ENCODE measurements at regions not wholly inside any gene's neighbourhood (a gene's known extent, or its start where the extent isn't known, plus 50 kb on each side); places are given as distances from the start of the nearest gene placed in this dataset.
"Not testable (repeated sequence)": the region's sequence is repeated elsewhere in the genome, so short reads cannot be mapped to it uniquely, and the experiment has no call there.

GRCh38 chr4:147102596-147102995, 156.9 kb upstream of the TTC29 start:
- DNase-seq = no peak

DNA sequence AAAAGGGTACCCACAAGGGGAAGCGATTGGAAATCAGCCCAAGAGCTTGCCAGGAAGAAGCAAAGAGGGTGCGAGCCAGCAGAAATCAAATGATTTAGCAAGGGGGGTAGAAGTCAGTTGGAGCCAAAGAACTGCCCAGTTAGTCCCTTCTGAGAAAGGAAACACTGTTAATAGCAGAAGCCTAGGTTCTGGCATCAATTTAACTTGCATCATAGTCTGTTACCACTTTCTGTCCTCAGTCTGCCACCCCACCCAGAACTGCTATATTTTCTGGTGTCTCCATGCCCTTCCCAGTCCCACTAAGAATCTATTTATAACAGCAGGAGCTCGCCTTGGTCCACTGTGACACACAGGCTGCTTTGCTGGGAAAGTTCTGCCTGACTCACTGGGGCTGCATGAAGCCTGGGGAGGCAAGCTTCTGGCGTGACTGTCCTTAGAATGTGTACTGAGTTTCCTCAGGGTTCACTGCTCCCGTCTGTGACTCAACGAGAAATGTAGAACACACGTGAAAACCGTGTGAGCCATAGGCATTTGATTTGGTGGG, 157.8 kb upstream of the TTC29 start:
- no peak for DNase-seq

- DNase-seq = no peak
These were observed 159.1 kb upstream of the TTC29 start for GRCh38 chr4:147104768-147105167.

DNA sequence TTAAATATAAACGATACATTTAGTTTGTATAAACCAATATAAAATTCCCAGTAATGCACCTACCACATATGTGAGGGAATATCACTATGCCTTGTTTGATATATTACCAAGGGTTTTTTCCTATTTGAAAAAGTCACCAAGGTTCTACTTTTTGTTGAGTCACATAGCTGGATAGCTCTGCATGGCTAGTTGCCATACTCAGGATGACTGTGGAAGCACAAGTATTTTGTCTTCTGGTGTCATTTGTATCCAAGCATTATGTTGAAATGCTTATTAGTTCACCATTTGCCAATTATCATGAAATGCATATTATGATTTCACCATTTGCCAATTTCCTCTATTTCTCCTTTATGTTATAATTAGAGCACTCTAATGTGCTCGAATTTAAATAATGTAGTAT, 162.7 kb upstream of the TTC29 start:
- DNase-seq = no peak

DNA sequence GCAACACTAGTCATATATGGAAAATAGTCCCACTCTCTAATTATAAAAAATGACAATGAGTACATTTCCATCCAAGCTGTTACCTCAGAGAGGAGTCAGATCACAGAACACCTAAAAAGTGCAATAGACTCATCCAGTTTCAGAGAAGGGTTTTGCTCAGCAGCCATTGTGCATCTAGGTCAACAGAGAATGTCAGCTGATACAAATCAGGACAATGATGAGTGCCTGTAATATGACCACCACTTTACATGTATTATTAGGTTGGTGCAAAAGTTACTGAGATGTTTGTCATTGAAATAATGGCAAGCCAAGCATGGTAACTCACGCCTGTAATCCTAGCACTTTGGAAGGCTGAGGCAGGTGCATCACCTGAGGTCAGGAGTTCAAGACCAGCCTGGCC, 164.1 kb upstream of the TTC29 start:
- DNase-seq = no peak

DNA sequence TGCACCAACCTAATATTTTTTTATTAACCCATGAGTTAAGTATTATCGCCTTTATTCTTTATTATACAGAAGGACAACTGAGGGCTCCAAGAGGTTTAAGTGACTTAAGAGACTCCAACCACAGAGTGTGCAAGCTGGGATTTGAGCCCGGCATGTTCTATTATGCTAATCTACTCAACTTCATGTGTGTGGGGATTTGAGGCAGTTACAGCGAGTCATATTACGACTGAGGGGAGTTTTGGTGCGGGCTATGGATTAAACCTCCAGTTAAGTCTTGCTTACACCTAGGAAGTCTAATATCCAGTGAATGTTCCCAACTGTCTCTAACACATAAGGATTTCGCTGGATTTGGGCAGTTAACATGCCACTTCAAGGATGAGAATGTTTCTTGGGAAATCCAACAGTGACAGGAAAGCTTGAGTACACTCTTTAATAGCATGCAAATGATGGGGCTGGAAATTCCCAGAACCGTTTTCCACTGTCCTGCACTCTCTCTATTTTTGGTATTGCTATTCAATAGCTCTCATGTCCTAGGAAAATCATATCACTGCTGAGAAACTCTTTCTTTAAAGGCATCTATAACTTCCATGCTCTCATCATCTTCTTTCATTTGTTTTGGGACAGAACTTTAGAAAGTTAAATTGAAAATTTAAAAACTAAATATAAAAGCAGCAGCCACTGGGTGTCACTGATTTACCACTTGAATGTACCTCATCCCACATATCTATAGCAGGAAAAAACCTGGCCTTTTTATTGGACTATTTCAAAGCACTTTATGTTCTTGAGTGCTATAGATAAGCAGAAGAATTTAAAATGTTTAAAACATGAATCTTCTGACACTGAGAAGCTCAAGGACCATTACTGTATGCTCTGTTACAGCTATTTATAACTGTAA, 165.1 kb upstream of the TTC29 start:
- DNase-seq = no peak

DNA sequence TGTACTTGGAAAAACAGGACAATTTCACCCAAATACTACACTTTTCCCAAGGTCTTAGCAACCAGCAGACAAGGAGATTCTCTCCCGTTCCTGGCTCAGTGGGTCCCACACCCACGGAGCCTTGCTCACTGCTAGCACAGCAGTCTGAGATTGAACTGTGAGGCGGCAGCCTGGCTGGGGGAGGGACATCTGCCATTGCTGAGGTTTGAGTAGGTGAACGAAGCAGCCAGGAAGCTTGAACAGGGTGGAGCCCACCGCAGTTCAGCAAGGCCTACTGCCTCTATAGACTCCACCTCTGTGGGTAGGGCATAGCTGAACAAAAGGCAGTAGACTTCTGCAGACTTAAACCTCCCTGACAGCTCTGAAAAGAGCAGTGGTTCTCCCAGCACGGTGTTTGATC, 166.5 kb upstream of the TTC29 start:
- not testable (repeated sequence) for DNase-seq

GRCh38 chr4:147117431-147117830, 171.8 kb upstream of the TTC29 start:
- DNase-seq = no peak

GRCh38 chr4:147118528-147118927, 172.9 kb upstream of the TTC29 start:
- DNase-seq = peak; percentile 44

- DNase-seq = no peak
These were observed 177.0 kb upstream of the TTC29 start for GRCh38 chr4:147122685-147123084.

GRCh38 chr4:147123146-147123545, 177.5 kb upstream of the TTC29 start:
- DNase-seq = no peak

DNA sequence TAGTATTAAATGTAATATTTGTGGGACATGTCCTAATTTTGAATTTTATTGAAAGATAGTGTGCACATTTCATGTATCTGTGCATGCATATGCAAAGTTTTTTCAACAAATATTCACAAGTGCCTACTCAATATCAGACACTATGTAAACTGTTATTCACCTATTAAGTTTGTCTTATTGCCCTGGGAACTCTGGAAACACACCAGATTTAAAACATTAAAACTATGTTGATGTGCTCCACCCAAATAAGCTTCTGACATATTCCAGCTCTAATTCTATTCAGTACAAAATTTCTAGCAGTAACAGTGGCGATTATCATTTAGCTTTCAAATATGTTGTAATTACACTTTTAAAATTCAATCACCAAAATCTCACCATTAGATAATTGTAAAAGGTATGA, 183.1 kb upstream of the TTC29 start:
- DNase-seq = no peak

GRCh38 chr4:147129687-147130086, 184.0 kb upstream of the TTC29 start:
- DNase-seq = no peak

DNA sequence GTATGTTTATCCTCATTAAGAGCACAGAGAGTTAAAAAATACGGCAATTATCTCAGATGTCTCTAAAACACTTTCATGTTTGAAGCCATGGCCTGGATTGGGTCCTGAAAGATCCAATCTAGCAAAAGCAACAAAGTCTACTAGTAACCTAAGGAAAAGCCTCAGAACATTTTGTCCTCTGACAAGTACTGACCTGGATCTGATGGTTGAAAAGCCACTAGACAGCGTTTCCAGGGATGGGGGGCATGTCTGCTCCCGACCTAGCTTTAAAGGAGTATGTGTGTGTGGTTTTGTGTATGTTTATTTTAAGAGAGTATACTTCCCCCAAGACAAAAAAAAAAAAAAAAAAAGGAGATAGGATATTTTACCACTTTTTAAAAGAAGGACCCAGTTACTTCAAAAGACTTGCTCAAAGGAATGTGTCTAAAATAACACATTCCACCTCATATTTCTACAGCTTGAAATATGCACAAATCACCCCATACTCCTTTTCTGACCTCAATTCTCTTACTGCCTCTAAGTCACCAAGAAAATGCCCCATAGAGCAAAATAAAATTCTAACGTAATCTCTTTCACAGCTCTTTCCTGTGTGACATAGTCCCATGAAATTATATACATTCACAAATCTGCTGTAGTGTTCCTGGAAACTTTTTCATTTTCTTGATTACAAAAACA, 189.0 kb upstream of the TTC29 start:
- DNase-seq = no peak

DNA sequence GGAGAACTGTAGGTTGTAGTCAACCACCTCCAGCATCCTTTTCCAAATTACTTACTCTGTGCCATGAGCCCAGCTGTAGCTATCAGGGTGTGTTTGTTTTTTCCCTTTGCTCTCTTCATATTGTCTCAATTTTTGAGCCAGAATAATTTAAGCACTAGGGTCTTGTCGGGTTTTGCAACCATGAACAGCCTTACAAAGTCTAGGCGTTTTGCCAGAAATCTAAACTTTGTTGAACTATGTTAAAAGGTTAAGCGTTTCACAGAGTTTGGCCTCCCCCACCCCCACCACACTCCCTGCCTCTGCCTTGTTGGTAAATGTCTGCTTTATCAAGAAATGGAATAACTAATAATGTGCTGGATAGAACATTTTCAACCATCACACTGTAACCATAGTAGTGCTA, 190.6 kb upstream of the TTC29 start:
- DNase-seq = peak; percentile 79

DNA sequence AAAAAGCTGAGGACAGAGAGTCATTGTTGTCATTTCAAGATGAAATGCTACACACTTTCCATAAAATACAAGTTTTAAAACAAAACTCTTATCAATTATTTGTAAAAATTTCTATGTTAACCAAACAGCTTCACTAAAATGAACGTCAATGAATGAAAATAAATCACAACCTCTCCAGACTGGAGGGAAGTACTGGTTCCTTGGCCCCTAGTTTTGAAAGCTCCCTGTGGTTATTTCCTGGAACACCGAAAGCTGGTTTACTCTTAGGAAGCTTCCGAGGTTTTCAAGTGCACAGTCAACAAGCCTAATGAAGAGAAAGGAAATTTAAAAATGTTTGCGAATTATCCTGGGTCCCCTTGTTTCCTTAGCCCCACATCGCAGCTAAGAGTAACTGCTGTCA, 191.1 kb upstream of the TTC29 start:
- no peak for DNase-seq

GRCh38 chr4:147137280-147137679, 191.6 kb upstream of the TTC29 start:
- DNase-seq = no peak

GRCh38 chr4:147138171-147138570, 192.5 kb upstream of the TTC29 start:
- DNase-seq = no peak

DNA sequence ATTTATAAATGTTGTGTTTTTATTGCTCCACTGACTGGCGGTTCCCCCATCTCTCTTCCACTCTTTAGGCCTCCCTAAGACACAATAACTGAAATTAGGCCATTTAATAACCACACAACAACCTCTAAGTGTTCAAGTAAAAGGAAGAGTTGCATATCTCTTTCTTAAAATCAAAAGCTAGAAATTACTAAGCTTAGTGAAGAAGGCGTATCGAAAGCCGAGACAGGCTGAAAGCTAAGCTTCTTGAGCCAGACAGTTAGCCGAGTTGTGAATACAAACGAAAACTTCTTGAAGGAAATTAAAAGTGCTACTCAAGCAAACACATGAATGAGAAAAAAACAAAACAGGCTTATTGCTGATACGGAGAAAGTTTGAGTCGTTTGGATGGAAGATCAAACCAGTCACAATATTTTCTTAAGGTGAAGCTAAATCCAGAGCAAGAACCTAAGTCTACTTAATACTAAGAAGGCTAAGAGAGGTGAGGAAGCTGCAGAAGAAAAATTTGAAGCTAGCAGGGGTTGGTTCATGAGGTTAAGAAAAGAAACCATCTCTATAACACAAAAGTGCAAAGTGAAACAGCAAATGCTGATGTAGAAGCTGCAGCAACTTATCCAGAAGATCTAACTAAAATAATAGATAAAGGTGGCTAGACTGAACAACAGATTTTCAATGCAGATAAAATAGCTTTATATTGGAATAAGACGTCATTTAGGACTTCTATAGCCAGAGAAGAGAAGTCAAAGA, 194.0 kb upstream of the TTC29 start:
- no peak for DNase-seq

GRCh38 chr4:147151763-147152162, 206.1 kb upstream of the TTC29 start:
- no peak for DNase-seq

DNA sequence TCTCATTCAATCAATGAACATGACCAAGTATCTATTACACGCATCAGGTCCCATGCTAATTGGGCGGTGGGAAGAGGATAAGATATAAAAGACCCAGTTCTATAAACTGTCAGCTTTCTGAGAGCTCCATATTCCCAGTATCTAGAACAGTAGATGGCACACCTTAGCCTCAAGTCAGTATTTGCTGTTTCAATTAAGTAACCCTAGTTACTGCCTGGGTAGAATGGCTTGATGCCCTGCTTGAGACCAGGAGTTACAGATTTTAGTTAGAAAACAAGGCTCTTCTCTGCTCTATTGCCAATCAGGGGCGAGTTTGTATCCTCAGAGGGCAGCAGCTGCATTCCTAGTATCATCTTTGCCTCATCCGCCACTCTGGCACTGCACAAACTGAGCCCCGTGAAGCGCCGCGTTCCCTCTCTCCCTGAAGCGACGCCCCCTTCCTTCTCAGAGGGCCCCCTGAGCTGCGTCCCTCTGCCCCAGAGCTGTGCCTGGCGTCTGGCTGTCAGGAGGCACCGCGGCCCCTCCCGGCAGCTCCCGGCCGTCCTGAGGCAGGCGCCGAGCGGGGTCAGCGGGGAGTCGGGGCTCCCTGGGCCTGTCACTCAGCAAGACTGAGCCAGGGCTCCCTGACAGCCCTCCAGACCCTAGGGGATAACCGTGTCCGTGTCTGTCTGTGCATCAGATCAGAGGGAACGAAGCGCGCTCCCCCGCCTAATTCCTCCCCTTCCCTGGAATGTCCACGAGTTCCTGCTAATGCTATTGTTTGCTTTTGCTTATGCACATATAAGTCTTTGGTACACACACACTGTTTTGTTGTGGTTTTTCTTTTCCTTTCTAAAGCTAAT, 212.4 kb upstream of the TTC29 start:
- peak; percentile 60 for DNase-seq

Data from renal pelvis (tissue), 1 donor.